Fibroblast of mammary gland (primary cell): ENCODE measurements at regions not wholly inside any gene's neighbourhood (a gene's known extent, or its start where the extent isn't known, plus 50 kb on each side); places are given as distances from the start of the nearest gene placed in this dataset.

ENCODE experiments used
- DNase-seq: peaks from one replicate; pipeline ENCODE4 v3.0.0-alpha.2; 2010; ENCODE audit warnings: low read depth
- H3K4me3 ChIP-seq: 2 replicates; pipeline ENCODE4 v1.5.1; 2011; ENCODE audit warnings: low read depth, mild to moderate bottlenecking, low read length, moderate library complexity; ENCODE audit not compliant: control insufficient read depth
- CTCF ChIP-seq: conservative IDR thresholded peaks from 2 replicates; pipeline ENCODE4 v1.5.1; 2011; ENCODE audit warnings: low read depth, low read length, inconsistent platforms; ENCODE audit not compliant: control insufficient read depth, insufficient read depth

GRCh38 chr9:124132671-124133147, 121.1 kb downstream of the LHX2 start:
- no peak overlapping the region for H3K4me3 ChIP-seq
- peak; percentile 13 for DNase-seq
- no peak for TF ChIP-seq CTCF

GRCh38 chr9:124133727-124134126, 122.2 kb downstream of the LHX2 start:
- H3K4me3 ChIP-seq = no peak overlapping the region
- TF ChIP-seq CTCF = peak; percentile 31
- peak; percentile 36 for DNase-seq

GRCh38 chr9:124134526-124134925, 123.0 kb downstream of the LHX2 start:
- no peak for TF ChIP-seq CTCF
- DNase-seq = no peak
- H3K4me3 ChIP-seq = no peak overlapping the region

- H3K4me3 ChIP-seq = no peak overlapping the region
- no peak for DNase-seq
- TF ChIP-seq CTCF = no peak
Measured at GRCh38 chr9:124135813-124136365, 121.9 kb upstream of the NEK6 start.

- DNase-seq = peak; percentile 61
- no peak overlapping the region for H3K4me3 ChIP-seq
- no peak for TF ChIP-seq CTCF
Measured at GRCh38 chr9:124137009-124137943, 120.5 kb upstream of the NEK6 start.

- no peak for TF ChIP-seq CTCF
- no peak for DNase-seq
- no peak overlapping the region for H3K4me3 ChIP-seq
Measured at GRCh38 chr9:124137944-124138335, 119.8 kb upstream of the NEK6 start.
